ENCODE measurements at regions not wholly inside any gene's neighbourhood (a gene's known extent, or its start where the extent isn't known, plus 50 kb on each side); places are given as distances from the start of the nearest gene placed in this dataset.

DNA sequence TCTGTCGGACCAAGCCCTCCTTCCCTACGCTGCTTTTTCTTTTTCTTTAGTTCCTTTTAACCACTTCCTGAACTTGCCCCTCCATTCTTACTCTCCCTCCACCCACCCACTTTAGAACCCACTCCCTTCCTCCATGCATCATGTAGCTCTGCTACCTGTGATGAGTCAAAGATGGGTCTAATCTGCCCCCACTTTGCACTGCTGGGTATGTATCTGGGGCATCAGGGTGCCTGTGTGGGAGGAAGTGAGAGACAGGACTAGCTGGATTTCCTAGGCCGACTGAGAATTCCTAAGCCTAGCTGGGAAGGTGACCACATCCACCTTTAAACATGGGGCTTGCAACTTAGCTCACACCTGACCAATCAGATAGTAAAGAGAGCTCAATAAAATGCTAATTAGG lies 157.7 kb downstream of the SEC16B start:
- POLR2A ChIA-PET: interaction anchor here (0.7 kb wide), 1 partner anchor 10 kb away, joined by 3 read pairs; no protein-coding TSS in a partner anchor
- intact Hi-C loops (cut with micrococcal nuclease): no loop called here

DNA sequence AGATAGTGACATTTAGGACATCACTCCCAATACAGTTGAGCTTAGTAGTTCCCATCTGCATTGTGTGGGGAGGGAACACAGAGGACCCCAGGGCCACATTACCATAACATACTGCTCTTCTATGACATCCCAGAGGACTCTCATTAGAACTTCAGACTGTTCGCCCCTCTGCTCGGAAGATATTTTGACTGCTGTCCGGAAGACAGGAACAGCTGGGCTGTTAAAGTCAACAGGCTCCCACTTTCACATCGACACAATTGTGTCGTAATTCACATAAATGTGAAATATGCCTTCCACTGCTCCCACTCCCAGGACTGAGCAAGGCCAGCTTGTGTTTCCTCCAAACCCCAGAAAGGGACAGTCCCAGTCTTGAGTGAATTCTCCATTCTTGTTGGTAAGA lies 158.4 kb downstream of the SEC16B start:
- H3K36me3 Mint-ChIP-seq (ENCODE audit: low read depth): no peaks in the 10 kb centered on the region
- POLR2A ChIA-PET: no interaction called here
- CTCF ChIA-PET: no interaction called here
- DNase-seq (no peak), ATAC-seq (no peak)
- H3K27me3 Mint-ChIP-seq: no peaks in the 10 kb centered on the region
- intact Hi-C loops (cut with micrococcal nuclease): no loop called here
- H3K27ac Mint-ChIP-seq: no peak overlapping the region
- H3K9me3 Mint-ChIP-seq: peaks cover 7% of the 10 kb centered on the region
- no peak for TF ChIP-seq CTCF (IDR thresholded peaks at IDR 0.05)
- H3K4me1 Mint-ChIP-seq (ENCODE audit: low read depth): no peaks in the 10 kb centered on the region
- H3K4me3 Mint-ChIP-seq: no peak overlapping the region

More for the DNA sequence above, 157.7 kb downstream of the SEC16B start:
- no peak overlapping the region for H3K27ac Mint-ChIP-seq
- no peak for ATAC-seq
- H3K36me3 Mint-ChIP-seq (ENCODE audit: low read depth): no peaks in the 10 kb centered on the region
- H3K4me3 Mint-ChIP-seq: no peak overlapping the region
- peaks cover 7% of the 10 kb centered on the region for H3K9me3 Mint-ChIP-seq
- TF ChIP-seq CTCF (IDR thresholded peaks at IDR 0.05): no peak
- H3K27me3 Mint-ChIP-seq: no peaks in the 10 kb centered on the region
- no peak for DNase-seq
- CTCF ChIA-PET: no interaction called here
- H3K4me1 Mint-ChIP-seq (ENCODE audit: low read depth): no peaks in the 10 kb centered on the region

- intact Hi-C loops (cut with micrococcal nuclease): no loop called here
- H3K4me3 Mint-ChIP-seq: no peak overlapping the region
- H3K27me3 Mint-ChIP-seq: no peaks in the 10 kb centered on the region
- H3K36me3 Mint-ChIP-seq (ENCODE audit: low read depth): no peaks in the 10 kb centered on the region
- no peak for DNase-seq
- no peaks in the 10 kb centered on the region for H3K4me1 Mint-ChIP-seq (ENCODE audit: low read depth)
- no peak overlapping the region for H3K27ac Mint-ChIP-seq
- no peak for ATAC-seq
- TF ChIP-seq CTCF (IDR thresholded peaks at IDR 0.05): no peak
- CTCF ChIA-PET: no interaction called here
- POLR2A ChIA-PET: no interaction called here
- H3K9me3 Mint-ChIP-seq: peaks cover 11% of the 10 kb centered on the region
These were observed 160.0 kb downstream of the SEC16B start for GRCh38 chr1:177809819-177810218.

DNA sequence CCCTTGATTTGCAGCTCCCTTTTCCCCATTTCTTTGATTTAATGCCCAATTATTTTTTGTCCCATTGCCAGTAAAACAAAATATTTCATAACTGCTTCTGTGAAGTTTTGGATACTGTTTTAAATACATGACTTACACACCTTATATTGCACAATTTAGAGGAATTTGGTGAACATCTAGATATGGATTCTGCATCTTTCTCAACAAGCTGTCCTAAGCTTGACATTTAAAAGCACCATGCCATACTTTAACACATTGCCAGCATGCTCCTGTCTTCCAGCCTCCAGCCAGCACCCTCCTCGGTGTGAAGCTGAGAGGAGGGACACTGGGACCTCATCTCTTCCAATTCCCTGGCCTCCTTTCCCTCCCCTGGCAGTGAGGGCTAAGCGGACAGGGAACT lies 167.6 kb downstream of the SEC16B start:
- Mint-ChIP-seq H3K27me3 (no peaks in the 10 kb centered on the region), H3K36me3 (ENCODE audit: low read depth) (no peaks in the 10 kb centered on the region), H3K9me3 (peaks cover 5% of the 10 kb centered on the region), H3K27ac (no peak overlapping the region), H3K4me3 (no peak overlapping the region), H3K4me1 (ENCODE audit: low read depth) (no peaks in the 10 kb centered on the region)
- ChIA-PET POLR2A (no interaction called here), CTCF (no interaction called here)
- TF ChIP-seq CTCF (IDR thresholded peaks at IDR 0.05): no peak
- ATAC-seq (no peak), DNase-seq (no peak)
- intact Hi-C loops (cut with micrococcal nuclease): no loop called here

DNA sequence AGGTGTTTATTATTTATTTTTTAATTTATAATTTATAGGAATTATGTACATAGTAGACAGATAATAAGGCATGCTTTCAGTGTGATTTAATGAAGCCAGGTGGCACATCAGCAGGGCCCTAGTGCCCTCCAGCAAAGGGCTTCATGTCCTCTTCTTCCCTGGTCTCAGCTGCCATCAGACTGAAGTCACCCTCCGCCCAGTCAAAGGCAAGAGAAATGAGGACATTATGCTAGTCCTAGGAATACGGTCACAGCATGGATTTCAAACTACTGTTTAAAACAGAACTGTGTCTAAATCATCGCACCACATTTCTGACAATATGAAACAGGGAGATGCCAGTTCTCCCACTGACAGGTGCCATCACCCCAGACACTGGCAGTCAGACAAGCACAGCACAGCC lies 168.1 kb downstream of the SEC16B start:
- H3K9me3 Mint-ChIP-seq: peaks cover 5% of the 10 kb centered on the region
- POLR2A ChIA-PET: no interaction called here
- CTCF ChIA-PET: no interaction called here
- H3K4me1 Mint-ChIP-seq (ENCODE audit: low read depth): no peaks in the 10 kb centered on the region
- H3K36me3 Mint-ChIP-seq (ENCODE audit: low read depth): no peaks in the 10 kb centered on the region
- ATAC-seq (no peak), DNase-seq (no peak)
- no peaks in the 10 kb centered on the region for H3K27me3 Mint-ChIP-seq
- no peak for TF ChIP-seq CTCF (IDR thresholded peaks at IDR 0.05)
- no peak overlapping the region for H3K27ac Mint-ChIP-seq
- no peak overlapping the region for H3K4me3 Mint-ChIP-seq
- intact Hi-C loops (cut with micrococcal nuclease): no loop called here

Measured in activated CD8-positive, alpha-beta T cell treated with anti-CD3 and anti-CD28 coated beads for 36 hours (primary cell).